Ishikawa (cell line): ENCODE measurements at regions not wholly inside any gene's neighbourhood (a gene's known extent, or its start where the extent isn't known, plus 50 kb on each side); places are given as distances from the start of the nearest gene placed in this dataset.

Source experiments
- CEBPB ChIP-seq: IDR thresholded peaks from 2 replicates; pipeline ENCODE4 v1.6.1; 2012
- CREB1 ChIP-seq: IDR thresholded peaks from 2 replicates; pipeline ENCODE4 v1.6.1; 2012; ENCODE audit warnings: low read depth
- EGR1 ChIP-seq: IDR thresholded peaks from 2 replicates; pipeline ENCODE4 v1.6.1; 2012
- EP300 ChIP-seq: IDR thresholded peaks from 2 replicates; pipeline ENCODE4 v1.6.1; 2012; ENCODE audit warnings: borderline replicate concordance
- FOXM1 ChIP-seq: IDR thresholded peaks from 2 replicates; pipeline ENCODE4 v1.6.1; 2012; ENCODE audit warnings: low read depth, borderline replicate concordance
- MAX ChIP-seq: IDR thresholded peaks from 2 replicates; pipeline ENCODE4 v1.6.1; 2012
- NFIC ChIP-seq: IDR thresholded peaks from 2 replicates; pipeline ENCODE4 v1.6.1; 2012
- RAD21 ChIP-seq: IDR thresholded peaks from 2 replicates; pipeline ENCODE4 v1.6.1; 2012; ENCODE audit warnings: low read depth
- REST ChIP-seq: IDR thresholded peaks from 2 replicates; pipeline ENCODE4 v1.6.1; 2012; ENCODE audit warnings: low read depth, mild to moderate bottlenecking
- TAF1 ChIP-seq: IDR thresholded peaks from 2 replicates; pipeline ENCODE4 v1.6.1; 2012; ENCODE audit warnings: low read depth, mild to moderate bottlenecking
- TCF12 ChIP-seq: IDR thresholded peaks from 2 replicates; pipeline ENCODE4 v1.6.1; 2012; ENCODE audit warnings: low read depth
- TEAD4 ChIP-seq: IDR thresholded peaks from 2 replicates; pipeline ENCODE4 v1.6.1; 2012
- YY1 ChIP-seq: IDR thresholded peaks from 2 replicates; pipeline ENCODE4 v1.6.1; 2012; ENCODE audit warnings: low read depth
- ZBTB7A ChIP-seq: IDR thresholded peaks from 2 replicates; pipeline ENCODE4 v1.6.1; 2012; ENCODE audit warnings: low read depth
- TF ChIP-seq, protein P1 (sequence below): IDR thresholded peaks from 2 replicates; pipeline ENCODE4 v1.6.1; 2012

- TF ChIP-seq NFIC (no peak), REST (no peak), CEBPB (no peak), RAD21 (no peak), TCF12 (no peak), CREB1 (no peak), MAX (no peak), TAF1 (no peak)
Measured at GRCh38 chr15:83339396-83339795, 54.9 kb upstream of the BNC1 start.

DNA sequence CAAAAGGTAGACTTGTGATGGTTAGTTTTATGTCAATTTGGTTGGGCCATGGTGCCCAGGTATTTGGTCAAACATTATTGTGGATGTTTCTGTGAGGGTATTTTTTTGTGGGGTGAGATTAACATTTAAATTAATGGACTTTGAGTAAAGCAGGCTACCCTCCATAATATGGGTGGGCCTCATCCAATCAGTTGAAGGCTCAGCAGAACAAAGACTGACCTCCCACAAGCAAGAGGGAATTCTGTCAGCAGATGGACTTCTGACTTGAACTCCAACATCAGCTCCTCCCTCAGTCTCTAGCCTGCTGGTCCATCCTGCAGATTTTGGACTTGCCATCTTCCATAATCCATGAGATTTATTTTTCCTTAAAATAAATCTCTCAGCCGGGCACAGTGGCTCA is 55.6 kb upstream of the BNC1 start:
- TF ChIP-seq YY1 (no peak), CEBPB (no peak), FOXM1 (no peak), REST (no peak), MAX (no peak), ZBTB7A (no peak), TEAD4 (no peak), EP300 (no peak)
- TF ChIP-seq, protein P1, sequence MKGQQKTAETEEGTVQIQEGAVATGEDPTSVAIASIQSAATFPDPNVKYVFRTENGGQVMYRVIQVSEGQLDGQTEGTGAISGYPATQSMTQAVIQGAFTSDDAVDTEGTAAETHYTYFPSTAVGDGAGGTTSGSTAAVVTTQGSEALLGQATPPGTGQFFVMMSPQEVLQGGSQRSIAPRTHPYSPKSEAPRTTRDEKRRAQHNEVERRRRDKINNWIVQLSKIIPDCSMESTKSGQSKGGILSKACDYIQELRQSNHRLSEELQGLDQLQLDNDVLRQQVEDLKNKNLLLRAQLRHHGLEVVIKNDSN = no peak

- TF ChIP-seq REST (no peak), CREB1 (no peak), TEAD4 (no peak), YY1 (no peak), NFIC (no peak), RAD21 (no peak), EGR1 (no peak), TAF1 (no peak), ZBTB7A (no peak)
- TF ChIP-seq, protein P1 = no peak
Measured at GRCh38 chr15:83346342-83346741, 61.9 kb upstream of the BNC1 start.

DNA sequence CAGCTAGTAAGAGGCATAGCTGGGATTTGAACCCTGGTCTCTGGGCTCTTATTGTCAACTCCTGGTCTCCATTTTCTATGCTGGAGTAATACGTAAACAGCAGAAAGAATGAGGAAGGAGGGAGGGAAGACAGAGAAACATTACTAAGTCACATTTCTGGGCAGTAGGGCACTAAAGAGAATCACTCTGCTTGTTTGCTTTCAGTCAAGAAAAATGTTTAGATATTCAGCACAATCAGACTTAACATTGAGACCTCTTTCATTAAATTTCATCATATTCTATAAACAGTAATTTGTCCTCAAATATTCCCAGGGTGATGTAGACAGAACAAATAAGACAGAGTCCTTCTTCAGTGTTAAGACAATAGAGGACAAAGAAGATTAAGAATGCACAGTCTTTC is 67.7 kb upstream of the BNC1 start:
- TF ChIP-seq RAD21 (no peak), REST (no peak), TAF1 (no peak), EGR1 (no peak), CREB1 (no peak), FOXM1 (no peak), MAX (no peak), YY1 (no peak), ZBTB7A (no peak), EP300 (no peak)
- TF ChIP-seq, protein P1 = no peak
